WTC11 (cell line): ENCODE measurements at regions not wholly inside any gene's neighbourhood (a gene's known extent, or its start where the extent isn't known, plus 50 kb on each side); places are given as distances from the start of the nearest gene placed in this dataset.

ENCODE experiments used
- ATAC-seq: fragments of 200-7000 bp; cut with Tn5 transposase; 2 replicates; pipeline ENCODE4 v1.10.0; 2021; ENCODE audit warnings: mild to moderate bottlenecking, moderate library complexity
- CTCF ChIA-PET: fragments of 300-600 bp; sonication (Branson Sonifier 250); formaldehyde crosslinking; loops from one replicate; lab custom pipeline; 2021; ENCODE audit warnings: antibody characterized with exemption; lab: Charles Lee
- POLR2A ChIA-PET: fragments of 350-600 bp; sonication (Branson Sonifier 250); formaldehyde crosslinking; loops from one replicate; lab custom pipeline; 2021; ENCODE audit warnings: antibody characterized with exemption; lab: Charles Lee
- DNase-seq: peaks from one replicate; pipeline ENCODE4 v3.0.0; 2021; ENCODE audit warnings: low spot score
- H3K27ac Mint-ChIP-seq: 2 replicates; pipeline ENCODE4 v1.8.0; 2021; ENCODE audit warnings: mixed read lengths
- H3K27me3 Mint-ChIP-seq: 2 replicates; pipeline ENCODE4 v1.8.0; 2021; ENCODE audit warnings: low read depth, mild to moderate bottlenecking, moderate library complexity, mixed read lengths
- H3K36me3 Mint-ChIP-seq: 2 replicates; pipeline ENCODE4 v1.8.0; 2021; ENCODE audit warnings: mixed read lengths
- H3K4me1 Mint-ChIP-seq: 2 replicates; pipeline ENCODE4 v1.8.0; 2022; ENCODE audit warnings: mixed read lengths
- H3K4me3 Mint-ChIP-seq: 2 replicates; pipeline ENCODE4 v1.8.0; 2021; ENCODE audit warnings: mild to moderate bottlenecking, moderate library complexity, mixed read lengths
- H3K9me3 Mint-ChIP-seq: 2 replicates; pipeline ENCODE4 v1.8.0; 2021; ENCODE audit warnings: mixed read lengths
- ARID4B ChIP-seq: sonication (generic); formaldehyde crosslinking; IDR thresholded peaks from 2 replicates; pipeline ENCODE4 v1.8.0; 2023; ENCODE audit warnings: missing genetic modification reagents, mild to moderate bottlenecking, borderline replicate concordance
- CDX4 ChIP-seq: fragments of 250-450 bp; sonication (Bioruptor Pico); IDR thresholded peaks from 2 replicates; pipeline ENCODE4 v1.9.0; 2021; ENCODE audit warnings: moderate library complexity, mild to moderate bottlenecking, inconsistent platforms, borderline replicate concordance
- CTCF ChIP-seq: fragments of 200-600 bp; IDR thresholded peaks from 2 replicates; pipeline ENCODE4 v1.8.0; 2022; ENCODE audit warnings: antibody characterized with exemption
- ERG ChIP-seq: fragments of 250-450 bp; sonication (Bioruptor Pico); IDR thresholded peaks from 2 replicates; pipeline ENCODE4 v1.8.0; 2021; ENCODE audit warnings: mild to moderate bottlenecking
- OVOL2 ChIP-seq: fragments of 250-450 bp; sonication (Bioruptor Pico); IDR thresholded peaks from 2 replicates; pipeline ENCODE4 v1.9.0; 2021; ENCODE audit warnings: mild to moderate bottlenecking, borderline replicate concordance
- ZNF138 ChIP-seq: sonication (generic); formaldehyde crosslinking; conservative IDR thresholded peaks from 2 replicates; pipeline ENCODE4 v1.8.1; 2022; ENCODE audit warnings: mild to moderate bottlenecking, moderate library complexity, missing genetic modification reagents
- ZNF317 ChIP-seq: sonication (generic); formaldehyde crosslinking; IDR thresholded peaks from 2 replicates; pipeline ENCODE4 v1.8.1; 2023; ENCODE audit warnings: low read depth, mild to moderate bottlenecking, moderate library complexity, missing genetic modification reagents, borderline replicate concordance
- ZSCAN18 ChIP-seq: fragments of 250-450 bp; sonication (Bioruptor Pico); IDR thresholded peaks from 2 replicates; pipeline ENCODE4 v2.1.2; 2022; ENCODE audit warnings: mild to moderate bottlenecking, moderate library complexity
- TF ChIP-seq, protein P1 (sequence below): fragments of 250-450 bp; sonication (Bioruptor Pico); IDR thresholded peaks from 2 replicates; pipeline ENCODE4 v1.9.0; 2021; ENCODE audit warnings: mild to moderate bottlenecking, borderline replicate concordance

GRCh38 chr2:164028814-164029534, 293.2 kb upstream of the FIGN start:
- Mint-ChIP-seq H3K36me3 (no peaks in the 10 kb centered on the region), H3K9me3 (no peaks in the 10 kb centered on the region), H3K4me3 (no peak overlapping the region), H3K4me1 (peaks cover 11% of the 10 kb centered on the region), H3K27ac (0 out of 2 replicates have a peak overlapping the region, but pooled peaks have one; percentile 1), H3K27me3 (no peaks in the 10 kb centered on the region; the same call in 1 of the 2 replicates)
- ChIA-PET POLR2A (no interaction called here), CTCF (no interaction called here)
- no peak for DNase-seq
- no peak for ATAC-seq
- TF ChIP-seq ARID4B (CRISPR knock-in tag) (no peak), ZNF138 (CRISPR knock-in tag) (no peak), OVOL2 (CRISPR knock-in tag) (no peak), ZSCAN18 (CRISPR knock-in tag) (no peak), CDX4 (no peak), CTCF (no peak), ZNF317 (no peak), ERG (CRISPR knock-in tag) (no peak)
- TF ChIP-seq, protein P1, sequence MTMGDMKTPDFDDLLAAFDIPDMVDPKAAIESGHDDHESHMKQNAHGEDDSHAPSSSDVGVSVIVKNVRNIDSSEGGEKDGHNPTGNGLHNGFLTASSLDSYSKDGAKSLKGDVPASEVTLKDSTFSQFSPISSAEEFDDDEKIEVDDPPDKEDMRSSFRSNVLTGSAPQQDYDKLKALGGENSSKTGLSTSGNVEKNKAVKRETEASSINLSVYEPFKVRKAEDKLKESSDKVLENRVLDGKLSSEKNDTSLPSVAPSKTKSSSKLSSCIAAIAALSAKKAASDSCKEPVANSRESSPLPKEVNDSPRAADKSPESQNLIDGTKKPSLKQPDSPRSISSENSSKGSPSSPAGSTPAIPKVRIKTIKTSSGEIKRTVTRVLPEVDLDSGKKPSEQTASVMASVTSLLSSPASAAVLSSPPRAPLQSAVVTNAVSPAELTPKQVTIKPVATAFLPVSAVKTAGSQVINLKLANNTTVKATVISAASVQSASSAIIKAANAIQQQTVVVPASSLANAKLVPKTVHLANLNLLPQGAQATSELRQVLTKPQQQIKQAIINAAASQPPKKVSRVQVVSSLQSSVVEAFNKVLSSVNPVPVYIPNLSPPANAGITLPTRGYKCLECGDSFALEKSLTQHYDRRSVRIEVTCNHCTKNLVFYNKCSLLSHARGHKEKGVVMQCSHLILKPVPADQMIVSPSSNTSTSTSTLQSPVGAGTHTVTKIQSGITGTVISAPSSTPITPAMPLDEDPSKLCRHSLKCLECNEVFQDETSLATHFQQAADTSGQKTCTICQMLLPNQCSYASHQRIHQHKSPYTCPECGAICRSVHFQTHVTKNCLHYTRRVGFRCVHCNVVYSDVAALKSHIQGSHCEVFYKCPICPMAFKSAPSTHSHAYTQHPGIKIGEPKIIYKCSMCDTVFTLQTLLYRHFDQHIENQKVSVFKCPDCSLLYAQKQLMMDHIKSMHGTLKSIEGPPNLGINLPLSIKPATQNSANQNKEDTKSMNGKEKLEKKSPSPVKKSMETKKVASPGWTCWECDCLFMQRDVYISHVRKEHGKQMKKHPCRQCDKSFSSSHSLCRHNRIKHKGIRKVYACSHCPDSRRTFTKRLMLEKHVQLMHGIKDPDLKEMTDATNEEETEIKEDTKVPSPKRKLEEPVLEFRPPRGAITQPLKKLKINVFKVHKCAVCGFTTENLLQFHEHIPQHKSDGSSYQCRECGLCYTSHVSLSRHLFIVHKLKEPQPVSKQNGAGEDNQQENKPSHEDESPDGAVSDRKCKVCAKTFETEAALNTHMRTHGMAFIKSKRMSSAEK (CRISPR knock-in tag), result no peak
